ENCODE measurements at regions not wholly inside any gene's neighbourhood (a gene's known extent, or its start where the extent isn't known, plus 50 kb on each side); places are given as distances from the start of the nearest gene placed in this dataset.

DNA sequence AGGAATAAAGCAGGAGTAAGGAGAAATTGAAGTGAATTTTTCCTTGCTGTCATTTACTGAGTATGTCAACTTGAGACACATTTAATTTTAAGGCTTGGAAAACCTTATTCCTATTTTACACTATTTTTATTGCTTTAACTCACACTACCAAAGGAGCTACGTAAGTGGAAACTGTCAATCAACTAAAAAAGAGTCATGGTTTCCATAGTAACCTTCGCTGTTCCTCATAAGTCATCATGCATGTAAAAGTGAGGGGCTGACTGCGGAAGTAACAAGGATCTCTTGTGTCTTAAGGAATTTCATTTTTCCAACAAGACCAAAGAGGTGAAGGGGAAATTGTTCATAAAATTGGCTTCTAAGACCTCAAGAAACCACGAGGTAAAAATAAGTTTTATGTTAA, 516.2 kb upstream of the CA10 start:
- Histone ChIP-seq H3K14ac (replicated peaks; ENCODE audit: low read depth, low read length) (no peak overlapping the region), H3K4ac (ENCODE audit: low read depth, low read length) (no peak overlapping the region), H2AK5ac (ENCODE audit: low read depth, low read length) (no peak overlapping the region), H2AFZ (replicated peaks; ENCODE audit: low read length, poor library complexity) (no peak overlapping the region), H3K4me1 (ENCODE audit: control insufficient read depth, insufficient read depth, low read length) (no peaks in the 10 kb centered on the region), H3K56ac (ENCODE audit: extremely low read depth, insufficient read depth, low read length) (no peak overlapping the region), H3K9me3 (ENCODE audit: control insufficient read depth, insufficient read depth, low read length) (peaks cover 15% of the 10 kb centered on the region), H4K91ac (ENCODE audit: insufficient read depth, low read depth, low read length) (no peak overlapping the region), H4K8ac (ENCODE audit: low read depth in 2 of 2, low read length in 2 of 2) (no peak overlapping the region), H3K4me2 (ENCODE audit: low read depth, low read length) (no peak overlapping the region), H4K20me1 (ENCODE audit: insufficient read depth, low read length) (no peaks in the 10 kb centered on the region), H3K9me1 (ENCODE audit: insufficient read depth, low read length) (no peaks in the 10 kb centered on the region), H2BK120ac (ENCODE audit: low read depth, low read length) (no peak overlapping the region), H3K23ac (ENCODE audit: low read depth, low read length) (no peak overlapping the region), H2AK9ac (replicated peaks; ENCODE audit: low read depth, low read length, poor library complexity) (no peak overlapping the region), H3K79me1 (ENCODE audit: low read depth in 1 of 2, low read length in 2 of 2) (no peaks in the 10 kb centered on the region), H3K4me3 (ENCODE audit: insufficient read depth, low read depth, low read length) (no peak overlapping the region), H3K27ac (ENCODE audit: insufficient read depth, low read length) (no peak overlapping the region), H3K18ac (ENCODE audit: low read depth, low read length) (no peak overlapping the region), H2BK20ac (ENCODE audit: low read depth, low read length) (no peak overlapping the region), H3K9ac (ENCODE audit: low read depth, low read length) (no peak overlapping the region), H2BK15ac (ENCODE audit: low read depth, low read length) (no peak overlapping the region), H3K27me3 (ENCODE audit: control insufficient read depth, insufficient read depth, low read length) (no peaks in the 10 kb centered on the region), H3K36me3 (ENCODE audit: control insufficient read depth, insufficient read depth, low read length) (no peaks in the 10 kb centered on the region), H4K5ac (ENCODE audit: low read depth, low read length) (no peak overlapping the region), H2BK5ac (ENCODE audit: low read depth, low read length, poor library complexity, severe bottlenecking) (no peak overlapping the region)
- BruUV-seq (replicated peaks), result no TSS peak
- no peak for ATAC-seq (ENCODE audit: low read depth)
- in situ Hi-C loops (cut with MboI; ENCODE audit: low sequenced_read_pairs), result no loop called here
- TF ChIP-seq, protein P1, sequence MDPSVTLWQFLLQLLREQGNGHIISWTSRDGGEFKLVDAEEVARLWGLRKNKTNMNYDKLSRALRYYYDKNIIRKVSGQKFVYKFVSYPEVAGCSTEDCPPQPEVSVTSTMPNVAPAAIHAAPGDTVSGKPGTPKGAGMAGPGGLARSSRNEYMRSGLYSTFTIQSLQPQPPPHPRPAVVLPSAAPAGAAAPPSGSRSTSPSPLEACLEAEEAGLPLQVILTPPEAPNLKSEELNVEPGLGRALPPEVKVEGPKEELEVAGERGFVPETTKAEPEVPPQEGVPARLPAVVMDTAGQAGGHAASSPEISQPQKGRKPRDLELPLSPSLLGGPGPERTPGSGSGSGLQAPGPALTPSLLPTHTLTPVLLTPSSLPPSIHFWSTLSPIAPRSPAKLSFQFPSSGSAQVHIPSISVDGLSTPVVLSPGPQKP (IDR thresholded peaks at IDR 0.05; ENCODE audit: borderline replicate concordance, low read depth, low read length), result no peak
- TF ChIP-seq RAD21 (IDR thresholded peaks at IDR 0.05; ENCODE audit: low read length) (no peak), RCOR1 (IDR thresholded peaks at IDR 0.05; ENCODE audit: insufficient replicate concordance, low read length) (no peak), CHD1 (IDR thresholded peaks at IDR 0.05; ENCODE audit: low read depth, low read length) (no peak), NFE2L2 (IDR thresholded peaks at IDR 0.05; ENCODE audit: low read depth, low read length) (no peak), CEBPB (IDR thresholded peaks at IDR 0.05; ENCODE audit: low read depth, low read length) (no peak), SMC3 (IDR thresholded peaks at IDR 0.05; ENCODE audit: low read depth, low read length) (no peak), MAFK (IDR thresholded peaks at IDR 0.05; ENCODE audit: low read depth, low read length) (no peak), POLR2A (IDR thresholded peaks at IDR 0.05; ENCODE audit: low read depth, low read length) (no peak), FOS (IDR thresholded peaks at IDR 0.05; ENCODE audit: low read depth, low read length) (no peak), RFX5 (IDR thresholded peaks at IDR 0.05; ENCODE audit: low read depth, low read length) (no peak), BHLHE40 (IDR thresholded peaks at IDR 0.05; ENCODE audit: low read depth, low read length) (no peak), MAZ (IDR thresholded peaks at IDR 0.05; ENCODE audit: borderline replicate concordance, low read depth, low read length) (no peak), MXI1 (IDR thresholded peaks at IDR 0.05; ENCODE audit: borderline replicate concordance, low read depth, low read length) (no peak), USF2 (IDR thresholded peaks at IDR 0.05; ENCODE audit: low read depth, low read length) (no peak)
- TF ChIP-seq, protein P2, sequence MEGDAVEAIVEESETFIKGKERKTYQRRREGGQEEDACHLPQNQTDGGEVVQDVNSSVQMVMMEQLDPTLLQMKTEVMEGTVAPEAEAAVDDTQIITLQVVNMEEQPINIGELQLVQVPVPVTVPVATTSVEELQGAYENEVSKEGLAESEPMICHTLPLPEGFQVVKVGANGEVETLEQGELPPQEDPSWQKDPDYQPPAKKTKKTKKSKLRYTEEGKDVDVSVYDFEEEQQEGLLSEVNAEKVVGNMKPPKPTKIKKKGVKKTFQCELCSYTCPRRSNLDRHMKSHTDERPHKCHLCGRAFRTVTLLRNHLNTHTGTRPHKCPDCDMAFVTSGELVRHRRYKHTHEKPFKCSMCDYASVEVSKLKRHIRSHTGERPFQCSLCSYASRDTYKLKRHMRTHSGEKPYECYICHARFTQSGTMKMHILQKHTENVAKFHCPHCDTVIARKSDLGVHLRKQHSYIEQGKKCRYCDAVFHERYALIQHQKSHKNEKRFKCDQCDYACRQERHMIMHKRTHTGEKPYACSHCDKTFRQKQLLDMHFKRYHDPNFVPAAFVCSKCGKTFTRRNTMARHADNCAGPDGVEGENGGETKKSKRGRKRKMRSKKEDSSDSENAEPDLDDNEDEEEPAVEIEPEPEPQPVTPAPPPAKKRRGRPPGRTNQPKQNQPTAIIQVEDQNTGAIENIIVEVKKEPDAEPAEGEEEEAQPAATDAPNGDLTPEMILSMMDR (conservative IDR thresholded peaks at IDR 0.05; ENCODE audit: low read depth, low read length), result no peak
- DNase-seq, result no peak
- ChIA-PET CTCF (no interaction called here), POLR2A (ENCODE audit: unreplicated experiment) (no interaction called here)
- intact Hi-C loops (cut with micrococcal nuclease), result no loop called here
- dilution Hi-C loops (cut with HindIII; ENCODE audit: low sequenced_read_pairs, unreplicated experiment), result no loop called here
- WGBS, 2 experiments (ENCODE audit: extremely low coverage in 2 of 2, insufficient read length in 1 of 2), result no CpG with 5 or more reads among the region's 4 CpGs

Data from IMR-90 (cell line).